ENCODE measurements at regions not wholly inside any gene's neighbourhood (a gene's known extent, or its start where the extent isn't known, plus 50 kb on each side); places are given as distances from the start of the nearest gene placed in this dataset.

DNA sequence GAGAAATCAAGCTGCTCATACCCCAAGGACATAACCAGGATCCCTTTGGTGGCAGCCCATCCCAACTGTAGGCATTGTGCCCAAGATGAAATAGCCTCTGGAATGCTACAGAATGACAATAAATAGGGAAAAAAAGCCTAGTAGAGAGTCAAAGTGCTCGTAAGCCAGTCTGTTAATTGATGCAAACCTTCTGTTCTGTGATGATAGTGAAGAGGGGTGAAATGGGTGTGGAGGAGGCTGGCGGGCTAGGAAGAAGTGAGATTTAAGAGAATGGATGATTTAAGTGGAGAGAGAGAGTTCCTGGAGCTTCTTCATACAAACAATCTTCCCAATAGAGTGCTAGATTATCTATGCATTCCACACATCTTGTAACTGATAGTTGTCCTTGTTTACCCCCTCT is 301.0 kb upstream of the PCSK5 start:
- TF ChIP-seq, protein P1, sequence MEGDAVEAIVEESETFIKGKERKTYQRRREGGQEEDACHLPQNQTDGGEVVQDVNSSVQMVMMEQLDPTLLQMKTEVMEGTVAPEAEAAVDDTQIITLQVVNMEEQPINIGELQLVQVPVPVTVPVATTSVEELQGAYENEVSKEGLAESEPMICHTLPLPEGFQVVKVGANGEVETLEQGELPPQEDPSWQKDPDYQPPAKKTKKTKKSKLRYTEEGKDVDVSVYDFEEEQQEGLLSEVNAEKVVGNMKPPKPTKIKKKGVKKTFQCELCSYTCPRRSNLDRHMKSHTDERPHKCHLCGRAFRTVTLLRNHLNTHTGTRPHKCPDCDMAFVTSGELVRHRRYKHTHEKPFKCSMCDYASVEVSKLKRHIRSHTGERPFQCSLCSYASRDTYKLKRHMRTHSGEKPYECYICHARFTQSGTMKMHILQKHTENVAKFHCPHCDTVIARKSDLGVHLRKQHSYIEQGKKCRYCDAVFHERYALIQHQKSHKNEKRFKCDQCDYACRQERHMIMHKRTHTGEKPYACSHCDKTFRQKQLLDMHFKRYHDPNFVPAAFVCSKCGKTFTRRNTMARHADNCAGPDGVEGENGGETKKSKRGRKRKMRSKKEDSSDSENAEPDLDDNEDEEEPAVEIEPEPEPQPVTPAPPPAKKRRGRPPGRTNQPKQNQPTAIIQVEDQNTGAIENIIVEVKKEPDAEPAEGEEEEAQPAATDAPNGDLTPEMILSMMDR (IDR thresholded peaks at IDR 0.05) = no peak
- TF ChIP-seq POLR2A (IDR thresholded peaks at IDR 0.05) = no peak
